HEK293T (cell line): ENCODE measurements at regions not wholly inside any gene's neighbourhood (a gene's known extent, or its start where the extent isn't known, plus 50 kb on each side); places are given as distances from the start of the nearest gene placed in this dataset.

Experiments
- ARNT ChIP-seq: fragments of 450-650 bp; IDR thresholded peaks from 2 replicates; pipeline ENCODE4 v1.6.1; 2017; ENCODE audit warnings: mild to moderate bottlenecking
- BHLHE40 ChIP-seq: fragments of 450-650 bp; IDR thresholded peaks from 2 replicates; pipeline ENCODE4 v1.6.1; 2016; ENCODE audit warnings: mild to moderate bottlenecking, moderate library complexity, borderline replicate concordance
- CTBP1 ChIP-seq: fragments of 450-650 bp; IDR thresholded peaks from 2 replicates; pipeline ENCODE4 v1.6.1; 2016; ENCODE audit warnings: borderline replicate concordance
- FOXA1 ChIP-seq: fragments of 450-650 bp; IDR thresholded peaks from 2 replicates; pipeline ENCODE4 v1.6.1; 2016; ENCODE audit warnings: mild to moderate bottlenecking
- FOXK2 ChIP-seq: fragments of 450-650 bp; IDR thresholded peaks from 2 replicates; pipeline ENCODE4 v1.6.1; 2016; ENCODE audit warnings: mild to moderate bottlenecking
- FOXM1 ChIP-seq: fragments of 450-650 bp; IDR thresholded peaks from 2 replicates; pipeline ENCODE4 v1.6.1; 2017; ENCODE audit warnings: mild to moderate bottlenecking, borderline replicate concordance
- LEF1 ChIP-seq: fragments of 450-650 bp; IDR thresholded peaks from 2 replicates; pipeline ENCODE4 v1.6.1; 2017; ENCODE audit warnings: mild to moderate bottlenecking, borderline replicate concordance
- NFRKB ChIP-seq: fragments of 450-650 bp; IDR thresholded peaks from 2 replicates; pipeline ENCODE4 v1.6.1; 2016; ENCODE audit warnings: mild to moderate bottlenecking, moderate library complexity
- SP1 ChIP-seq: fragments of 450-650 bp; IDR thresholded peaks from 2 replicates; pipeline ENCODE4 v1.6.1; 2017
- SUZ12 ChIP-seq: fragments of 450-650 bp; IDR thresholded peaks from 2 replicates; pipeline ENCODE4 v1.6.1; 2016; ENCODE audit warnings: mild to moderate bottlenecking
- TARDBP ChIP-seq: fragments of 450-650 bp; IDR thresholded peaks from 2 replicates; pipeline ENCODE4 v1.6.1; 2016

DNA sequence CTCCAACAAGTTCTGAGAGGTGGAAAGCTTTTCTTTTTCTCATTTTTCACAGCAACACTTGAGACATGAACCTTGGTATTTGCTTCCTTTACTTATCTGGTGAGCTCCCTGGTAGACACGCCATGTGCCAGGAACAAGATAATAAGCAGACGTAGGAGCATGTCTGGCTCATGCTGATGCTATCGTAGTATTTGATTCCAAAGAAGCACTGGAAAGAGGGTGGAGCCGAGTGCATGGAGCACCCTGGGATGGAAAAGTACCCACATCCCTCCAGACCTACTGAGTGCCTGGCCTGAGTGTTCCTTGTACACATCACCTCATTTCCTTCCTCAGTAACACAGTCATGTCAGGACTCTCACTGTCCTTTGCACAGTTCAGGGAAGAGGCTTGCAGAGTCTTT, 231.0 kb downstream of the CBLN1 start:
- no peak for TF ChIP-seq LEF1
- no peak for TF ChIP-seq ARNT
- no peak for TF ChIP-seq FOXK2
- TF ChIP-seq FOXA1: no peak
- no peak for TF ChIP-seq SUZ12
- TF ChIP-seq NFRKB: no peak
- no peak for TF ChIP-seq TARDBP
- TF ChIP-seq BHLHE40: no peak
- TF ChIP-seq SP1: no peak
- TF ChIP-seq FOXM1: no peak
- TF ChIP-seq CTBP1: no peak
